Heart left ventricle (tissue), 16 donors: ENCODE measurements at regions not wholly inside any gene's neighbourhood (a gene's known extent, or its start where the extent isn't known, plus 50 kb on each side); places are given as distances from the start of the nearest gene placed in this dataset.
A peak's percentile ranks its signal among the peaks of the same experiment; 100 is the strongest.

Source experiments
- ATAC-seq, 4 donors: fragments of 200-7000 bp; cut with Tn5 transposase; one replicate each; pipeline ENCODE4 v1.9.1; 2020 to 2022; ENCODE audit warnings: moderate library complexity in 4 of 4, mild to moderate bottlenecking in 3 of 4, moderate number of reproducible peaks in 1 of 4
- DNase-seq, 5 donors: peaks; one replicate each; pipeline ENCODE4 v3.0.0-alpha.2; 2020
- H3K27ac ChIP-seq, 12 donors: fragments of 200-600 bp; sonication (generic) in 4 of 12; one replicate each; pipeline versions ENCODE4 v1.5.0 to v1.8.0; 2016 to 2022; ENCODE audit warnings: mild to moderate bottlenecking in 2 of 12
- H3K27me3 ChIP-seq, 9 donors: fragments of 200-600 bp; sonication (generic) in 2 of 9; one replicate each; pipeline versions ENCODE4 v1.5.1 to v1.8.0; 2016 to 2022; ENCODE audit warnings: mild to moderate bottlenecking in 3 of 9
- H3K36me3 ChIP-seq, 9 donors: fragments of 200-600 bp; sonication (generic) in 2 of 9; one replicate each; pipeline versions ENCODE4 v1.5.0 to v1.8.0; 2018 to 2022; ENCODE audit warnings: mild to moderate bottlenecking in 2 of 9
- H3K4me1 ChIP-seq, 12 donors: fragments of 200-600 bp; sonication (generic) in 4 of 12; one replicate each; pipeline versions ENCODE4 v1.5.0 to v1.8.0; 2016 to 2022; ENCODE audit warnings: mild to moderate bottlenecking in 3 of 12
- H3K4me3 ChIP-seq, 12 donors: fragments of 200-600 bp; sonication (generic) in 4 of 12; one replicate each; pipeline versions ENCODE4 v1.5.0 to v1.8.0; 2017 to 2022; ENCODE audit warnings: mild to moderate bottlenecking in 9 of 12, moderate library complexity in 4 of 12
- H3K9me3 ChIP-seq, 12 donors: fragments of 200-600 bp; sonication (generic) in 4 of 12; one replicate each; pipeline versions ENCODE4 v1.5.0 to v1.8.0; 2016 to 2022; ENCODE audit warnings: mild to moderate bottlenecking in 1 of 12
- POLR2A ChIP-seq, 2 donors: fragments of 450-650 bp; IDR thresholded peaks; one replicate each; pipeline ENCODE4 v1.6.1; 2017; ENCODE audit warnings: antibody characterized with exemption in 2 of 2, mild to moderate bottlenecking in 2 of 2, moderate library complexity in 2 of 2
- WGBS, 4 donors: extraction: QIAGEN DNeasy Blood & Tissue Kit in 2 of 4; methylation state at CpG; one replicate each; pipeline versions ENCODE4 v1.1.5 to v1.1.7; 2013 to 2018; 5-methylcytosine and 5-hydroxymethylcytosine counted together
- intact Hi-C, 10 donors: fragments of 100-400 bp; cut with DNase I; formaldehyde crosslinking; loops; one replicate each; pipeline versions ENCODE4 v1.11.1 to v1.14.2; 2022
- TF ChIP-seq, protein P1 (sequence below), 12 donors: fragments of 200-600 bp; sonication (generic) in 4 of 12; IDR thresholded peaks; one replicate each; pipeline versions ENCODE4 v1.5.0 to v1.8.0; 2018 to 2022; ENCODE audit warnings: antibody characterized with exemption in 12 of 12, mild to moderate bottlenecking in 5 of 12
- donor health status: ischemic (EF 13 %, LVEDD 7.1; RV severe dilation, severe dysfunction).
- donor health status: healthy with polysubstance abuse.
- donor health status: DM: no; HTN: yes; CAD: no.
- donor health status: DM: no; HTN: no; CAD: no.
- donor health status: ischemic (EF 25% LVEDD 6.9; RV normal size, moderate dysfunction).
- donor health status: ischemic (EF 25% LVEDD 5.7; RV mildly dilated, moderate dysfunction).
- donor health status: healthy.
- donor health status: DM: yes; HTN: yes; CAD: no.
- donor health status: ischemic (EF 35%, LVEDD 5.7; RV mildly dilated, moderate dysfunction).
- donor health status: nonischemic (EF 11% LVEDD 7.7; RV severe dilation, severe dysfunction).
- donor health status: DM: yes; HTN: yes; CAD: no.
- donor health status: PGD.
- donor health status: ischemic (EF 29% LVEDD 5.4; RV normal size, mild dysfunction).
- donor health status: nonischemic (EF 23%, LVEDD 6.1; RV moderate dilation, normal function).

DNA sequence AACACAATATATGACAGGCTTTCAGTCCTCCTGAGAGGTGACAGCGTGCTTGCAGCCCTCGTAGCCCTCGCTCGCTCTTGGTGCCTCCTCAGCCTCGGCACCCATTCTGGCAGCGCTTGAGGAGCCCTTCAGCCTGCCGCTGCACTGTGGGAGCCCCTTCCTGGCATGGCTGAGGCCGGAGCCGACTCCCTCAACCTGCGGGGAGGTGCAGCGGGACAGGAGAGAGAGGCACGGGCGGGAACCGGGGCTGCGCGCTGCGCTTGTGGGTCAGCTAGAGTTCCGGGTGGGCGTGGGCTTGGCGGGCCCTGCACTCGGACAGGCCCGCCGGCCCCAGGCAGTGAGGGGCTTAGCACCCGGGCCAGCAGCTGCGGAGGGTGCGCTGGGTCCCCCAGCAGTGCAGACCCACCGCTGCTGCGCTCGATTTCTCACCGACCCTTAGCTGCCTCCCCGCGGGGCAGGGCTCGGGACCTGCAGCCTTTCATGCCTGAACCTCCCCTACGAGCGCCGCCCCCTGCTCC lies 60.4 kb upstream of the HRH1 start:
- WGBS, 4 donors: 91 to 97% (median 96%) methylated on average over 27 to 36 of the region's 36 CpGs
- Histone ChIP-seq H3K27ac (no peak overlapping the region), H3K36me3 (no peaks in the 10 kb centered on the region), H3K4me3 (no peak overlapping the region), H3K4me1 (peaks cover 0 to 22% (median 8%) of the 10 kb centered on the region in 12 donors), H3K27me3 (peaks cover 0 to 13% (median 0%) of the 10 kb centered on the region in 9 donors), H3K9me3 (no peaks in the 10 kb centered on the region)
- ATAC-seq (no peak), DNase-seq (peak in 1 of 5 donors; percentile 67)
- intact Hi-C loops: no loop called here
- TF ChIP-seq, protein P1, sequence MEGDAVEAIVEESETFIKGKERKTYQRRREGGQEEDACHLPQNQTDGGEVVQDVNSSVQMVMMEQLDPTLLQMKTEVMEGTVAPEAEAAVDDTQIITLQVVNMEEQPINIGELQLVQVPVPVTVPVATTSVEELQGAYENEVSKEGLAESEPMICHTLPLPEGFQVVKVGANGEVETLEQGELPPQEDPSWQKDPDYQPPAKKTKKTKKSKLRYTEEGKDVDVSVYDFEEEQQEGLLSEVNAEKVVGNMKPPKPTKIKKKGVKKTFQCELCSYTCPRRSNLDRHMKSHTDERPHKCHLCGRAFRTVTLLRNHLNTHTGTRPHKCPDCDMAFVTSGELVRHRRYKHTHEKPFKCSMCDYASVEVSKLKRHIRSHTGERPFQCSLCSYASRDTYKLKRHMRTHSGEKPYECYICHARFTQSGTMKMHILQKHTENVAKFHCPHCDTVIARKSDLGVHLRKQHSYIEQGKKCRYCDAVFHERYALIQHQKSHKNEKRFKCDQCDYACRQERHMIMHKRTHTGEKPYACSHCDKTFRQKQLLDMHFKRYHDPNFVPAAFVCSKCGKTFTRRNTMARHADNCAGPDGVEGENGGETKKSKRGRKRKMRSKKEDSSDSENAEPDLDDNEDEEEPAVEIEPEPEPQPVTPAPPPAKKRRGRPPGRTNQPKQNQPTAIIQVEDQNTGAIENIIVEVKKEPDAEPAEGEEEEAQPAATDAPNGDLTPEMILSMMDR (IDR thresholded peaks at IDR 0.05): no peak
- TF ChIP-seq POLR2A (IDR thresholded peaks at IDR 0.05): no peak

DNA sequence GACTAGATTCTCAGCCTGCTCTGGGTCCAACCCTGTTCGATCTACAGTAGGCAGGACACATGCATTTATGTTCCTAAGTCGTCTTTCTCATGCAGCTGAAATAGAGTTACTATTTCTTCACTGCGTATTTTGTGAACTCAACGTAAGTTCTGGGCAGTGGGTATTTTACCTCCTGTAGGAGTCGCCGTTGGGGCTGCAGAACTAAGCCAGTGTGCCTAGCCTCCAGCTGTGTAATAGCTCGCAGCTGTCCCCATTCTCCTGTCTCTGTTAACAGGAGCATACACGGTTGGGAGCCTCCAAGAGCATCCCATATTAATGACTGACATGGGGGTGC lies 58.4 kb upstream of the HRH1 start:
- Histone ChIP-seq H3K27ac (peak overlapping the region in 3 of 12 donors; percentile 70 to 74 (median 72)), H3K4me1 (peaks cover 0 to 22% (median 8%) of the 10 kb centered on the region in 12 donors), H3K27me3 (peaks cover 0 to 13% (median 0%) of the 10 kb centered on the region in 9 donors), H3K9me3 (no peaks in the 10 kb centered on the region), H3K36me3 (no peaks in the 10 kb centered on the region), H3K4me3 (peak overlapping the region in 4 of 12 donors; percentile 12 to 36 (median 33))
- intact Hi-C loops: no loop called here
- peak; percentile 35 to 52 (median 48) for ATAC-seq
- TF ChIP-seq, protein P1 (IDR thresholded peaks at IDR 0.05): peak in 2 of 12 donors; percentile 13 to 14
- no peak for TF ChIP-seq POLR2A (IDR thresholded peaks at IDR 0.05)
- 57 to 69% (median 64%) methylated on average over 8 of the region's 8 CpGs for WGBS, 4 donors
- no peak for DNase-seq

DNA sequence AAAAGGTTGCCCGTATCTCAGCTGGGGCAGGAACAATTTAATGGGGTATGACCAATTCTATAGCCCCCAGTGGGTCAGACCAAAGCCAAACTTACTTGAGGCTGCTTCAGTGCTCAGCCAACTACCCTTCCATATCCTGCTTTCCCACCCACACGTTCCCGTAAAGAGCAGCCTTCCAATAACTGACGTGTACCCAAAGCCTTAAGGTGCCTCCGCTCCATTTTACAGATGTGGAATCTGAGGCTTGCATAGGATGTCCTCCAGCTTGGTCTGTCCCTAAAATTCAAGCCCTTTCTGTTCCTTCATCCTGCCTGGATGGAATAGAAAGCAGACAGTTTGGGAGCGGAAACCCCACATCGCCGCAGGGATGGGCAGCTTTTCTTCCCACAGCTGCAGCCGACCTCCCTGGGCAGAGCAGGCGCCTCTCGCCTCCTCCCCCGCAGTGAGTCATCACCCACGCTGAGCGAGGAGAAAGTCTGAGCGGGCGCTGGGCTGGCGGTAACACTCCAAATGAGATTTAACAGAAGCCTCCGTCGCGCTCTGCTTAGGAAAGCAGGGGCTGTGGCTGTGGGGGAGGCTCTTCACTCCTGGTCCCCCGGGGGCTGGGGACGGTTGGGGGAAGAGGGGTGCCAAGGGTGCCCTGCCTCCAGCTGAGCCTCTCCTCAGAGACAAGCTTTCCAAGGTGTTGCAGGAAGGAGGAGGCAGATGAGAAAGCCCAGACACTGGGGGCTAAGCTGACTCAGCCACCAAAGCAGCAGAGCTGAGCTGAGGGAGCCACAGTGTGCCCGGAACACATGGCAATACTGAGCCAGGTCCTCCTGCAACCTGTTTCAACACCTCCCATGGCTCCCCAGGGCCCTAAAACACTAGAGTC lies 57.8 kb upstream of the HRH1 start:
- H3K27me3 ChIP-seq: peaks cover 0 to 13% (median 0%) of the 10 kb centered on the region in 9 donors
- H3K9me3 ChIP-seq: peaks cover 0 to 5% (median 0%) of the 10 kb centered on the region in 12 donors
- peak overlapping the region in 7 of 12 donors; percentile 12 to 39 (median 32) for H3K4me3 ChIP-seq
- 7 to 15% (median 10%) methylated on average over 16 to 23 of the region's 23 CpGs for WGBS, 4 donors
- peak overlapping the region in 5 of 12 donors; percentile 5 to 74 (median 70) for H3K27ac ChIP-seq
- intact Hi-C loops: no loop called here
- no peaks in the 10 kb centered on the region for H3K36me3 ChIP-seq
- DNase-seq (peak; percentile 64 to 89 (median 82)), ATAC-seq (peak; percentile 67 to 97 (median 93))
- H3K4me1 ChIP-seq: peaks cover 0 to 20% (median 8%) of the 10 kb centered on the region in 12 donors
- TF ChIP-seq, protein P1 (IDR thresholded peaks at IDR 0.05): no peak
- no peak for TF ChIP-seq POLR2A (IDR thresholded peaks at IDR 0.05)

DNA sequence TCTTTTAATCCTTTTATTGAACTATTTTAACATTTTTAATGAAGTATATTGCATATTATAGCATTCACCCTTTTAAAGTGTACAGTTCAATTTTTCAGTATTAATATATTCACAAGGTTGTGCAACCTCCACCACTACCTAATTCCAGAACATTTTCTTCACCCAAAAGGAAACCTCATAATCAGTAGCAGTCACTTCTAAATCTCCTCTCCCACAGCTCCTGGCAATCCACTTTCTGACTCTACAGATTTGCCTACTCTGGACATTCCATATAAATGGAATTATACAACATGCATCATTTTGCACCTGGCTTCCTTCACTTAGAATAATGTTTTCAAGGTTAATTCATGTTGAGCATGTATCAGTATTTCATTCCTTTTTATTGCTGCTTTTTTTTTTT lies 55.0 kb upstream of the HRH1 start:
- H3K4me1 ChIP-seq: peaks cover 0 to 20% (median 8%) of the 10 kb centered on the region in 12 donors
- TF ChIP-seq, protein P1 (IDR thresholded peaks at IDR 0.05): no peak
- TF ChIP-seq POLR2A (IDR thresholded peaks at IDR 0.05): no peak
- ATAC-seq: no peak
- DNase-seq: no peak
- no peak overlapping the region for H3K4me3 ChIP-seq
- H3K9me3 ChIP-seq: peaks cover 0 to 27% (median 9%) of the 10 kb centered on the region in 12 donors
- H3K27me3 ChIP-seq: peaks cover 0 to 7% (median 0%) of the 10 kb centered on the region in 9 donors
- intact Hi-C loops: no loop called here
- H3K36me3 ChIP-seq: no peaks in the 10 kb centered on the region
- H3K27ac ChIP-seq: no peak overlapping the region
